ENCODE measurements at regions not wholly inside any gene's neighbourhood (a gene's known extent, or its start where the extent isn't known, plus 50 kb on each side); places are given as distances from the start of the nearest gene placed in this dataset.

DNA sequence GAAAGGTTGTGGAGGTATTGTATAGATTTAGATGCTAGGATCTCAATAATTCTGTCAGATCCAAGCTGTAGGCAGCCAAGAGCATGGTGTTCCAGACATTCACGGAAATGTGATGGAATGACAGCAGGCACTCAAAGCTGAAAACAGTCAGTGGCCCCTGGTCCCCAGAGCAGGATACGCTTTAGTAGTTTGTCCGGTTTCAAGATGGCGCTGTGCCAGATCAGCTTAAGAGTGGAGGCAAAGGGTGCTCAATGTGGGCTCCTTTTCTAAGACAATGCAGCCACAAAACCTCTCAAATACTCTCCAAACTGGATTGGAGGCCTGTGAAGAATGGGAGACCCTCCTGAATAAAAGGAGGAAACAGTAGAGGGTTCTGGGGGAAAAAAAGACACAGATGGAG lies 291.2 kb upstream of the HS3ST1 start (continued):
- TF ChIP-seq, protein P1, sequence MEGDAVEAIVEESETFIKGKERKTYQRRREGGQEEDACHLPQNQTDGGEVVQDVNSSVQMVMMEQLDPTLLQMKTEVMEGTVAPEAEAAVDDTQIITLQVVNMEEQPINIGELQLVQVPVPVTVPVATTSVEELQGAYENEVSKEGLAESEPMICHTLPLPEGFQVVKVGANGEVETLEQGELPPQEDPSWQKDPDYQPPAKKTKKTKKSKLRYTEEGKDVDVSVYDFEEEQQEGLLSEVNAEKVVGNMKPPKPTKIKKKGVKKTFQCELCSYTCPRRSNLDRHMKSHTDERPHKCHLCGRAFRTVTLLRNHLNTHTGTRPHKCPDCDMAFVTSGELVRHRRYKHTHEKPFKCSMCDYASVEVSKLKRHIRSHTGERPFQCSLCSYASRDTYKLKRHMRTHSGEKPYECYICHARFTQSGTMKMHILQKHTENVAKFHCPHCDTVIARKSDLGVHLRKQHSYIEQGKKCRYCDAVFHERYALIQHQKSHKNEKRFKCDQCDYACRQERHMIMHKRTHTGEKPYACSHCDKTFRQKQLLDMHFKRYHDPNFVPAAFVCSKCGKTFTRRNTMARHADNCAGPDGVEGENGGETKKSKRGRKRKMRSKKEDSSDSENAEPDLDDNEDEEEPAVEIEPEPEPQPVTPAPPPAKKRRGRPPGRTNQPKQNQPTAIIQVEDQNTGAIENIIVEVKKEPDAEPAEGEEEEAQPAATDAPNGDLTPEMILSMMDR (IDR thresholded peaks at IDR 0.05; ENCODE audit: control extremely low read depth in 1 of 3, insufficient read depth in 1 of 3, low read depth in 1 of 3, low read length in 3 of 3), result no peak
- TF ChIP-seq SP4 (IDR thresholded peaks at IDR 0.05; ENCODE audit: low read length) (no peak), GABPA (IDR thresholded peaks at IDR 0.05; ENCODE audit: borderline replicate concordance, insufficient read depth, low read length) (no peak)
